ENCODE measurements at regions not wholly inside any gene's neighbourhood (a gene's known extent, or its start where the extent isn't known, plus 50 kb on each side); places are given as distances from the start of the nearest gene placed in this dataset.

DNA sequence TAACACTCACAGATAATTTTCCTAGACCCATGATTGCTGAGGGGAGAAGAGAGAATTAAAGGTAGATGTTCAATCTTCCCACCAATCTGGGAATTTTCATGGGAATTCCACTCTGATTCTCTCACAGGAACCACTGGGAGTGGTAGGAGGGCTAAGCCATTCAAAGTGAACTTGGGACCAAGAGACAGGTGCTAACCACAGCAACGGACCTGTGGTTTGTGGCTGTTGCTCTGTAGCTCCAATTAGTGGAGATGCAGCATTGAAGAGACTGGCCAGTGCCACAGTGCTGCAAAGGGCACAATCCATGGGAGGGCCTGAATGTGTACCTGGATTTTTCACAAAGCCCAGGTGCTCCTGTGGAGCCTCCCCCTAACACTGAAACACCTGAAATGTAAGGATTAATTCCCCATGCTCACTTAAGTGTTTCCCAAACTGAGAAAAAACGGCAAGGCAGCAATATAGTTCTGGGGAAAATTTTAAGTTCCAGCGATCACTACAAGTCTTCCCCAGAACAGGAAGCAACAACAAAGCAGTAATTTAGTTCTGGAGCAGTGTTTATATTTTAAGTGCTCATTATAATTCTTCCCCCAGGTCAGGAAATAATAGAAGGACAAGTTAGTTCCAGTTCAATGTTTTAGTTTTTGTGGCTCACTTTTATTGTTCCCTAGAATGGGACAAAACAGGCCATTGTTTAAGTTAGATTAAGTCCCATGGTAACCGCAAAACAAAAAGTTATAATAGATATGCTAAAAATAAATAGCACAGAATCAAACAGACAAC is 1045.8 kb downstream of the CNTNAP5 start:
- TF ChIP-seq, protein P1, sequence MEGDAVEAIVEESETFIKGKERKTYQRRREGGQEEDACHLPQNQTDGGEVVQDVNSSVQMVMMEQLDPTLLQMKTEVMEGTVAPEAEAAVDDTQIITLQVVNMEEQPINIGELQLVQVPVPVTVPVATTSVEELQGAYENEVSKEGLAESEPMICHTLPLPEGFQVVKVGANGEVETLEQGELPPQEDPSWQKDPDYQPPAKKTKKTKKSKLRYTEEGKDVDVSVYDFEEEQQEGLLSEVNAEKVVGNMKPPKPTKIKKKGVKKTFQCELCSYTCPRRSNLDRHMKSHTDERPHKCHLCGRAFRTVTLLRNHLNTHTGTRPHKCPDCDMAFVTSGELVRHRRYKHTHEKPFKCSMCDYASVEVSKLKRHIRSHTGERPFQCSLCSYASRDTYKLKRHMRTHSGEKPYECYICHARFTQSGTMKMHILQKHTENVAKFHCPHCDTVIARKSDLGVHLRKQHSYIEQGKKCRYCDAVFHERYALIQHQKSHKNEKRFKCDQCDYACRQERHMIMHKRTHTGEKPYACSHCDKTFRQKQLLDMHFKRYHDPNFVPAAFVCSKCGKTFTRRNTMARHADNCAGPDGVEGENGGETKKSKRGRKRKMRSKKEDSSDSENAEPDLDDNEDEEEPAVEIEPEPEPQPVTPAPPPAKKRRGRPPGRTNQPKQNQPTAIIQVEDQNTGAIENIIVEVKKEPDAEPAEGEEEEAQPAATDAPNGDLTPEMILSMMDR (conservative IDR thresholded peaks at IDR 0.05) = no peak
- no peak for TF ChIP-seq EZH2 (IDR thresholded peaks at IDR 0.05; ENCODE audit: low read depth)

Measured in PC-9 (cell line).